GM18909 (cell line): ENCODE measurements at regions not wholly inside any gene's neighbourhood (a gene's known extent, or its start where the extent isn't known, plus 50 kb on each side); places are given as distances from the start of the nearest gene placed in this dataset.
"Not testable (repeated sequence)": the region's sequence is repeated elsewhere in the genome, so short reads cannot be mapped to it uniquely, and the experiment has no call there.

Experiments
- ATAC-seq: cut with Tn5 transposase; IDR thresholded peaks from one replicate; pipeline ENCODE4 v1.9.1; 2021; ENCODE audit warnings: mild to moderate bottlenecking; ENCODE audit not compliant: unreplicated experiment, poor library complexity

- no peak for ATAC-seq
These were observed 101.2 kb downstream of the VPREB1 start for GRCh38 chr22:22345781-22346180.

GRCh38 chr22:22346401-22347107 lies 102.0 kb downstream of the VPREB1 start:
- ATAC-seq, result no peak

- ATAC-seq, result no peak
These were observed 103.7 kb downstream of the VPREB1 start for GRCh38 chr22:22348127-22348814.

- ATAC-seq, result no peak
These were observed 104.3 kb downstream of the VPREB1 start for GRCh38 chr22:22348815-22349454.

- ATAC-seq, result no peak
These were observed 104.9 kb downstream of the VPREB1 start for GRCh38 chr22:22349455-22349836.

GRCh38 chr22:22351366-22351765 lies 106.8 kb downstream of the VPREB1 start:
- ATAC-seq, result no peak

GRCh38 chr22:22352371-22352999 lies 107.9 kb downstream of the VPREB1 start:
- ATAC-seq, result no peak

- no peak for ATAC-seq
These were observed 110.7 kb downstream of the VPREB1 start for GRCh38 chr22:22355096-22355834.

- ATAC-seq, result peak; percentile 72
These were observed 112.7 kb downstream of the VPREB1 start for GRCh38 chr22:22357024-22357883.

- no peak for ATAC-seq
These were observed 113.6 kb downstream of the VPREB1 start for GRCh38 chr22:22358152-22358551.

GRCh38 chr22:22358686-22359085 lies 114.1 kb downstream of the VPREB1 start:
- no peak for ATAC-seq

- ATAC-seq, result no peak
These were observed 114.9 kb downstream of the VPREB1 start for GRCh38 chr22:22359465-22359864.

- ATAC-seq, result no peak
These were observed 115.4 kb downstream of the VPREB1 start for GRCh38 chr22:22360014-22360413.

- no peak for ATAC-seq
These were observed 117.7 kb downstream of the VPREB1 start for GRCh38 chr22:22362311-22362710.

GRCh38 chr22:22362936-22363335 lies 118.3 kb downstream of the VPREB1 start:
- ATAC-seq, result no peak

GRCh38 chr22:22364207-22364606 lies 119.6 kb downstream of the VPREB1 start:
- ATAC-seq, result no peak

GRCh38 chr22:22366537-22366936 lies 122.0 kb downstream of the VPREB1 start:
- no peak for ATAC-seq

- ATAC-seq, result no peak
These were observed 123.9 kb downstream of the VPREB1 start for GRCh38 chr22:22368516-22368915.

GRCh38 chr22:22369219-22369963 lies 124.8 kb downstream of the VPREB1 start:
- ATAC-seq, result not testable (repeated sequence)
